GM12891 (cell line): ENCODE measurements at regions not wholly inside any gene's neighbourhood (a gene's known extent, or its start where the extent isn't known, plus 50 kb on each side); places are given as distances from the start of the nearest gene placed in this dataset.

Source experiments
- PAX5 ChIP-seq: IDR thresholded peaks from 2 replicates; pipeline ENCODE4 v1.6.1; 2011; ENCODE audit warnings: low read length, moderate library complexity, mild to moderate bottlenecking; ENCODE audit not compliant: insufficient read depth, severe bottlenecking
- POLR2A ChIP-seq: IDR thresholded peaks from 2 replicates; pipeline ENCODE4 v1.6.1; 2011; ENCODE audit warnings: low read depth, low read length, control low read depth

DNA sequence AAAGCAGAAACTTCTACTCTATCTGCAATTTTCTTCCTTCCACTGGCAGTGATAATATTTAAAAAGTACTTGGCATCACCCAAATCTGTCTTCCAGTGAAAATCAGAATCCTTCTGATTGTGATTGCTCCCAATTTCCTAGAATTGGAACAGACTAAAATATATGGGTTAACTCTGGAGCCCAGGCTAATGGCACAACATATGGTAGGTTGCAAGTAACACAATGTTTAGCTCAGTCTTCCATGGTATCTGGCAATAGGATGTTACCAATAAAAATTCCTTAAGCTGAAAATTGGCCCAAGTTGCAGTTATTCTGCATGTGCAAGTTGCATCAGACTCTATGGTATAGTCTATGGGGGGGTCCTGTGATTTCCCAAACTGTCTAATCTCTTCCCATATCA, 273.5 kb upstream of the ADAMTS9 start:
- TF ChIP-seq POLR2A (no peak), PAX5 (no peak)
